Uterus (tissue), 3 donors: ENCODE measurements at regions not wholly inside any gene's neighbourhood (a gene's known extent, or its start where the extent isn't known, plus 50 kb on each side); places are given as distances from the start of the nearest gene placed in this dataset.

Experiments
- DNase-seq, 2 donors: peaks; one replicate each; pipeline ENCODE4 v3.0.0-alpha.2; 2019 to 2020
- H3K27ac ChIP-seq, 2 donors: fragments of 200-600 bp; sonication (generic); 1 replicate in 1 of 2; 2 replicates in 1 of 2; pipeline ENCODE4 v1.5.1; 2016 to 2018
- H3K27me3 ChIP-seq, 2 donors: fragments of 200-600 bp; sonication (generic); one replicate each; pipeline ENCODE4 v1.5.1; 2018 to 2019; ENCODE audit warnings: control low read depth in 1 of 2
- H3K36me3 ChIP-seq, 2 donors: fragments of 200-600 bp; sonication (generic); one replicate each; pipeline ENCODE4 v1.5.1; 2019; ENCODE audit warnings: control low read depth in 1 of 2
- H3K4me1 ChIP-seq, 2 donors: fragments of 200-600 bp; sonication (generic); one replicate each; pipeline ENCODE4 v1.5.1; 2018 to 2019; ENCODE audit warnings: control low read depth in 1 of 2
- H3K4me3 ChIP-seq, 2 donors: fragments of 200-600 bp; sonication (generic); 1 replicate in 1 of 2; 2 replicates in 1 of 2; pipeline ENCODE4 v1.5.1; 2018 to 2019; ENCODE audit warnings: mild to moderate bottlenecking in 1 of 2
- H3K9me3 ChIP-seq, 2 donors: fragments of 200-600 bp; sonication (generic); one replicate each; pipeline ENCODE4 v1.5.1; 2019; ENCODE audit warnings: control low read depth in 1 of 2
- CTCF ChIP-seq, 4 experiments: fragments of 200-600 bp in 2 of 4; fragments of 450-650 bp in 2 of 4; sonication (generic) in 2 of 4; IDR thresholded peaks; one replicate each; pipeline ENCODE4 v1.5.1; 2016 to 2019; ENCODE audit warnings: antibody characterized with exemption in 4 of 4, mild to moderate bottlenecking in 2 of 4, moderate library complexity in 1 of 4
- POLR2A ChIP-seq, 2 donors: fragments of 450-650 bp; IDR thresholded peaks; one replicate each; pipeline ENCODE4 v1.6.1; 2016; ENCODE audit warnings: antibody characterized with exemption in 2 of 2, mild to moderate bottlenecking in 1 of 2, moderate library complexity in 1 of 2
- intact Hi-C: fragments of 100-400 bp; cut with DNase I; formaldehyde crosslinking; loops from one replicate; pipeline ENCODE4 v1.15.1; 2023; ENCODE audit warnings: low total_unique reads
- donor health status: DM: yes; HTN: yes; CAD: no.

- Histone ChIP-seq H3K4me3 (no peak overlapping the region), H3K4me1 (no peaks in the 10 kb centered on the region), H3K9me3 (no peaks in the 10 kb centered on the region), H3K36me3 (no peaks in the 10 kb centered on the region), H3K27ac (no peak overlapping the region), H3K27me3 (no peaks in the 10 kb centered on the region)
- DNase-seq = no peak
- intact Hi-C loops = no loop called here
- TF ChIP-seq POLR2A (IDR thresholded peaks at IDR 0.05) (no peak), CTCF (IDR thresholded peaks at IDR 0.05) (no peak)
Measured at GRCh38 chr6:149230712-149231460, 86.6 kb upstream of the TAB2 start.

- TF ChIP-seq POLR2A (IDR thresholded peaks at IDR 0.05) (no peak), CTCF (IDR thresholded peaks at IDR 0.05) (no peak)
- no peak overlapping the region for H3K4me3 ChIP-seq
- no peaks in the 10 kb centered on the region for H3K36me3 ChIP-seq
- no peaks in the 10 kb centered on the region for H3K9me3 ChIP-seq
- no peaks in the 10 kb centered on the region for H3K4me1 ChIP-seq
- intact Hi-C loops = no loop called here
- no peak for DNase-seq
- no peaks in the 10 kb centered on the region for H3K27me3 ChIP-seq
- H3K27ac ChIP-seq = no peak overlapping the region
Measured at GRCh38 chr6:149231778-149232177, 85.7 kb upstream of the TAB2 start.

GRCh38 chr6:149233056-149233715 lies 84.3 kb upstream of the TAB2 start:
- Histone ChIP-seq H3K4me1 (no peaks in the 10 kb centered on the region), H3K9me3 (no peaks in the 10 kb centered on the region), H3K36me3 (no peaks in the 10 kb centered on the region), H3K27me3 (no peaks in the 10 kb centered on the region), H3K27ac (no peak overlapping the region), H3K4me3 (no peak overlapping the region)
- intact Hi-C loops = no loop called here
- DNase-seq = no peak
- TF ChIP-seq POLR2A (IDR thresholded peaks at IDR 0.05) (no peak), CTCF (IDR thresholded peaks at IDR 0.05) (no peak)

GRCh38 chr6:149234051-149234962 lies 83.2 kb upstream of the TAB2 start:
- H3K4me1 ChIP-seq = no peaks in the 10 kb centered on the region
- TF ChIP-seq CTCF (IDR thresholded peaks at IDR 0.05) (no peak), POLR2A (IDR thresholded peaks at IDR 0.05) (no peak)
- H3K27ac ChIP-seq = no peak overlapping the region

More at GRCh38 chr6:149234051-149234962, 83.2 kb upstream of the TAB2 start:
- Histone ChIP-seq H3K27me3 (no peaks in the 10 kb centered on the region), H3K36me3 (no peaks in the 10 kb centered on the region), H3K4me3 (no peak overlapping the region), H3K9me3 (no peaks in the 10 kb centered on the region)
- no peak for DNase-seq
- intact Hi-C loops = no loop called here
